Neural progenitor cell (in vitro differentiated cells): ENCODE measurements at regions not wholly inside any gene's neighbourhood (a gene's known extent, or its start where the extent isn't known, plus 50 kb on each side); places are given as distances from the start of the nearest gene placed in this dataset.

Experiments used
- CTCF ChIP-seq: fragments of 200-600 bp; sonication (generic); IDR thresholded peaks from 2 replicates; pipeline ENCODE4 v1.5.1; 2017; ENCODE audit warnings: antibody characterized with exemption, mild to moderate bottlenecking
- EZH2 ChIP-seq: fragments of 200-600 bp; sonication (generic); IDR thresholded peaks from 2 replicates; pipeline ENCODE4 v1.6.1; 2017; ENCODE audit warnings: antibody characterized with exemption, mild to moderate bottlenecking, moderate library complexity

GRCh38 chr22:48797731-48798130 is 1029.9 kb downstream of the BRD1 start:
- TF ChIP-seq CTCF, result no peak
- no peak for TF ChIP-seq EZH2
